GM12892 (cell line): ENCODE measurements at regions not wholly inside any gene's neighbourhood (a gene's known extent, or its start where the extent isn't known, plus 50 kb on each side); places are given as distances from the start of the nearest gene placed in this dataset.

Experiments
- POLR2AphosphoS5 ChIP-seq: IDR thresholded peaks from 2 replicates; pipeline ENCODE4 v1.6.1; 2011; ENCODE audit warnings: low read depth, low read length, control low read depth
- TAF1 ChIP-seq: IDR thresholded peaks from 2 replicates; pipeline ENCODE4 v1.6.1; 2011; ENCODE audit warnings: low read depth, mild to moderate bottlenecking, control low read depth, low read length, borderline replicate concordance

GRCh38 chr18:38693104-38693503 lies 1127.5 kb upstream of the CELF4 start:
- TF ChIP-seq POLR2AphosphoS5 (no peak), TAF1 (no peak)
